ENCODE measurements at regions not wholly inside any gene's neighbourhood (a gene's known extent, or its start where the extent isn't known, plus 50 kb on each side); places are given as distances from the start of the nearest gene placed in this dataset.

GRCh38 chr5:3736466-3736865, 140.8 kb downstream of the IRX1 start:
- TF ChIP-seq CTCF (IDR thresholded peaks at IDR 0.05), result no peak
- TF ChIP-seq POLR2A (IDR thresholded peaks at IDR 0.05), result no peak

Data from thyroid gland (tissue), 4 donors.